ENCODE measurements at regions not wholly inside any gene's neighbourhood (a gene's known extent, or its start where the extent isn't known, plus 50 kb on each side); places are given as distances from the start of the nearest gene placed in this dataset.

DNA sequence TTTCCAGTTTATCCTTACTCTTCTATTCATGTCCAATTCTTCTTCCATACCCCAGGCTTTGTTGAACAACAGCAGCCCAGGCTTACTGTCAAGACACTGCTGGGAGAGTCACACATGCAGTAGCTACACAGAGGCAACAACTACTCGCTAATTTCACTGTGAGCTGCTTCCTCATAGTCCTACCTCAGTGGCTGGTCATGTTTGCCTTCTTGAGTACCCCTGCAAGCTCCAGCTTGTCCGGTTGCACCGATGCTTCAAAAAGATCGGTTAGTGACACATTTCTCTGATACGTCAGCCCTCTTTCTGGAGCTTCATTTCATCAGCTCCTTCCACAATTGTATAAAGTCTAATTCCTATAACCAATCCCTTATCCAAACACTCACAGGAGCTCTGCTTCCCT lies 246.7 kb upstream of the NFIA start:
- TF ChIP-seq EZH2 (IDR thresholded peaks at IDR 0.05; ENCODE audit: low read length) = no peak
- TF ChIP-seq, protein P1, sequence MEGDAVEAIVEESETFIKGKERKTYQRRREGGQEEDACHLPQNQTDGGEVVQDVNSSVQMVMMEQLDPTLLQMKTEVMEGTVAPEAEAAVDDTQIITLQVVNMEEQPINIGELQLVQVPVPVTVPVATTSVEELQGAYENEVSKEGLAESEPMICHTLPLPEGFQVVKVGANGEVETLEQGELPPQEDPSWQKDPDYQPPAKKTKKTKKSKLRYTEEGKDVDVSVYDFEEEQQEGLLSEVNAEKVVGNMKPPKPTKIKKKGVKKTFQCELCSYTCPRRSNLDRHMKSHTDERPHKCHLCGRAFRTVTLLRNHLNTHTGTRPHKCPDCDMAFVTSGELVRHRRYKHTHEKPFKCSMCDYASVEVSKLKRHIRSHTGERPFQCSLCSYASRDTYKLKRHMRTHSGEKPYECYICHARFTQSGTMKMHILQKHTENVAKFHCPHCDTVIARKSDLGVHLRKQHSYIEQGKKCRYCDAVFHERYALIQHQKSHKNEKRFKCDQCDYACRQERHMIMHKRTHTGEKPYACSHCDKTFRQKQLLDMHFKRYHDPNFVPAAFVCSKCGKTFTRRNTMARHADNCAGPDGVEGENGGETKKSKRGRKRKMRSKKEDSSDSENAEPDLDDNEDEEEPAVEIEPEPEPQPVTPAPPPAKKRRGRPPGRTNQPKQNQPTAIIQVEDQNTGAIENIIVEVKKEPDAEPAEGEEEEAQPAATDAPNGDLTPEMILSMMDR (optimal IDR thresholded peaks at IDR 0.05 in 1 of 3, IDR thresholded peaks at IDR 0.05 in 1 of 3, conservative IDR thresholded peaks at IDR 0.05 in 1 of 3; ENCODE audit: extremely low read depth in 1 of 3, insufficient read depth in 2 of 3, low read length in 3 of 3) = no peak
- H3K9me1 ChIP-seq (ENCODE audit: control insufficient read depth, extremely low read depth, insufficient read depth, low read length) = no peaks in the 10 kb centered on the region
- no peak overlapping the region for H3K9ac ChIP-seq (ENCODE audit: control insufficient read depth, extremely low read depth, insufficient read depth, low read length)
- peak; percentile 79 for FAIRE-seq
- H3K4me2 ChIP-seq (ENCODE audit: control insufficient read depth, extremely low read depth, insufficient read depth, low read depth, low read length) = peak overlapping the region; percentile 54
- no peak overlapping the region for H3K27ac ChIP-seq (ENCODE audit: control insufficient read depth, insufficient read depth, low read length)
- peak; percentile 5 for DNase-seq (ENCODE audit: low read depth, low spot score)
- H4K20me1 ChIP-seq (ENCODE audit: control insufficient read depth, extremely low read depth, insufficient read depth, low read length) = no peaks in the 10 kb centered on the region
- H3K79me2 ChIP-seq (ENCODE audit: control insufficient read depth, insufficient read depth, low read length) = no peaks in the 10 kb centered on the region
- H3K36me3 ChIP-seq (ENCODE audit: control insufficient read depth in 2 of 2, extremely low read depth in 1 of 2, insufficient read depth in 2 of 2, low read length in 2 of 2) = no peaks in the 10 kb centered on the region
- dilution Hi-C loops (cut with MboI; ENCODE audit: extremely low pct_ligation_motif_present, low sequenced_read_pairs) = no loop called here
- H2AFZ ChIP-seq (ENCODE audit: control insufficient read depth, low read length) = no peak overlapping the region
- no peaks in the 10 kb centered on the region for H3K9me3 ChIP-seq (ENCODE audit: control insufficient read depth, low read depth, low read length)
- peaks cover 5% of the 10 kb centered on the region for H3K4me1 ChIP-seq (ENCODE audit: control insufficient read depth, extremely low read depth, insufficient read depth, low read length)
- H3K4me3 ChIP-seq (ENCODE audit: control insufficient read depth in 2 of 3, extremely low read depth in 1 of 3, insufficient read depth in 2 of 3, low read depth in 1 of 3, low read length in 3 of 3) = no peak overlapping the region
- H3K27me3 ChIP-seq (ENCODE audit: control insufficient read depth, extremely low read depth, insufficient read depth, low read length) = peaks cover 6% of the 10 kb centered on the region

- Histone ChIP-seq H3K36me3 (ENCODE audit: control insufficient read depth in 2 of 2, extremely low read depth in 1 of 2, insufficient read depth in 2 of 2, low read length in 2 of 2) (no peaks in the 10 kb centered on the region), H3K27ac (ENCODE audit: control insufficient read depth, insufficient read depth, low read length) (no peak overlapping the region), H4K20me1 (ENCODE audit: control insufficient read depth, extremely low read depth, insufficient read depth, low read length) (no peaks in the 10 kb centered on the region), H3K4me2 (ENCODE audit: control insufficient read depth, extremely low read depth, insufficient read depth, low read depth, low read length) (no peak overlapping the region), H3K27me3 (ENCODE audit: control insufficient read depth, extremely low read depth, insufficient read depth, low read length) (peaks cover 6% of the 10 kb centered on the region), H3K9me3 (ENCODE audit: control insufficient read depth, low read depth, low read length) (no peaks in the 10 kb centered on the region), H3K4me1 (ENCODE audit: control insufficient read depth, extremely low read depth, insufficient read depth, low read length) (peaks cover 5% of the 10 kb centered on the region), H3K79me2 (ENCODE audit: control insufficient read depth, insufficient read depth, low read length) (no peaks in the 10 kb centered on the region), H3K4me3 (ENCODE audit: control insufficient read depth in 2 of 3, extremely low read depth in 1 of 3, insufficient read depth in 2 of 3, low read depth in 1 of 3, low read length in 3 of 3) (no peak overlapping the region), H3K9me1 (ENCODE audit: control insufficient read depth, extremely low read depth, insufficient read depth, low read length) (no peaks in the 10 kb centered on the region), H3K9ac (ENCODE audit: control insufficient read depth, extremely low read depth, insufficient read depth, low read length) (no peak overlapping the region), H2AFZ (ENCODE audit: control insufficient read depth, low read length) (no peak overlapping the region)
- DNase-seq (ENCODE audit: low read depth, low spot score) (no peak), FAIRE-seq (no peak)
- no peak for TF ChIP-seq EZH2 (IDR thresholded peaks at IDR 0.05; ENCODE audit: low read length)
- dilution Hi-C loops (cut with MboI; ENCODE audit: extremely low pct_ligation_motif_present, low sequenced_read_pairs) = no loop called here
Observed at GRCh38 chr1:60833173-60833572, 249.2 kb upstream of the NFIA start.

GRCh38 chr1:60832367-60832766 lies 250.0 kb upstream of the NFIA start:
- dilution Hi-C loops (cut with MboI; ENCODE audit: extremely low pct_ligation_motif_present, low sequenced_read_pairs) = no loop called here
- Histone ChIP-seq H3K4me2 (ENCODE audit: control insufficient read depth, extremely low read depth, insufficient read depth, low read depth, low read length) (no peak overlapping the region), H3K36me3 (ENCODE audit: control insufficient read depth in 2 of 2, extremely low read depth in 1 of 2, insufficient read depth in 2 of 2, low read length in 2 of 2) (no peaks in the 10 kb centered on the region), H3K27ac (ENCODE audit: control insufficient read depth, insufficient read depth, low read length) (no peak overlapping the region), H3K79me2 (ENCODE audit: control insufficient read depth, insufficient read depth, low read length) (no peaks in the 10 kb centered on the region), H3K4me3 (ENCODE audit: control insufficient read depth in 2 of 3, extremely low read depth in 1 of 3, insufficient read depth in 2 of 3, low read depth in 1 of 3, low read length in 3 of 3) (no peak overlapping the region), H3K4me1 (ENCODE audit: control insufficient read depth, extremely low read depth, insufficient read depth, low read length) (peaks cover 5% of the 10 kb centered on the region), H4K20me1 (ENCODE audit: control insufficient read depth, extremely low read depth, insufficient read depth, low read length) (no peaks in the 10 kb centered on the region), H3K27me3 (ENCODE audit: control insufficient read depth, extremely low read depth, insufficient read depth, low read length) (peaks cover 6% of the 10 kb centered on the region), H3K9ac (ENCODE audit: control insufficient read depth, extremely low read depth, insufficient read depth, low read length) (no peak overlapping the region), H3K9me3 (ENCODE audit: control insufficient read depth, low read depth, low read length) (no peaks in the 10 kb centered on the region), H2AFZ (ENCODE audit: control insufficient read depth, low read length) (no peak overlapping the region), H3K9me1 (ENCODE audit: control insufficient read depth, extremely low read depth, insufficient read depth, low read length) (no peaks in the 10 kb centered on the region)
- FAIRE-seq (no peak), DNase-seq (ENCODE audit: low read depth, low spot score) (no peak)
- no peak for TF ChIP-seq EZH2 (IDR thresholded peaks at IDR 0.05; ENCODE audit: low read length)
- TF ChIP-seq, protein P1 (optimal IDR thresholded peaks at IDR 0.05 in 1 of 3, IDR thresholded peaks at IDR 0.05 in 1 of 3, conservative IDR thresholded peaks at IDR 0.05 in 1 of 3; ENCODE audit: extremely low read depth in 1 of 3, insufficient read depth in 2 of 3, low read length in 3 of 3) = no peak

Data from keratinocyte (primary cell).